ENCODE measurements at regions not wholly inside any gene's neighbourhood (a gene's known extent, or its start where the extent isn't known, plus 50 kb on each side); places are given as distances from the start of the nearest gene placed in this dataset.

DNA sequence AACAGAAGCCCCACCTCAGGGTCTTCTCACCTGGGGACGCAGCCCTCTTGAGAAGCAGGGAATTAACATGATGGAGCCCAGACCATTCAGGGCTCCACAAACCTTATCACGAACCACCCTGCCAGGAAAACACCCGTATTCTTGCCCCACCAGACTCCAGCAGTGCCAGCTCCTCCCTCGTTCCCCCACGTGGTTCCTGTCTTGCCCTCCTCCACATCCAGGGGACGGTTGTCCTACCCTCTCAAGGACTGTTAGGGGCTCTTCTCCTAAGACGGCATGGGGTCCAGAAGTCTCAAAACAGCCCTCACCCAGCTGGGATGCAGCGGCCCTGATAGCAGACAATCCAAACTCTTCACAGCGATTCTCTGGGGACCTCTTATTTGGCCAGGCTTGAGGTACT lies 372.2 kb upstream of the HS6ST1 start:
- TF ChIP-seq, protein P1, sequence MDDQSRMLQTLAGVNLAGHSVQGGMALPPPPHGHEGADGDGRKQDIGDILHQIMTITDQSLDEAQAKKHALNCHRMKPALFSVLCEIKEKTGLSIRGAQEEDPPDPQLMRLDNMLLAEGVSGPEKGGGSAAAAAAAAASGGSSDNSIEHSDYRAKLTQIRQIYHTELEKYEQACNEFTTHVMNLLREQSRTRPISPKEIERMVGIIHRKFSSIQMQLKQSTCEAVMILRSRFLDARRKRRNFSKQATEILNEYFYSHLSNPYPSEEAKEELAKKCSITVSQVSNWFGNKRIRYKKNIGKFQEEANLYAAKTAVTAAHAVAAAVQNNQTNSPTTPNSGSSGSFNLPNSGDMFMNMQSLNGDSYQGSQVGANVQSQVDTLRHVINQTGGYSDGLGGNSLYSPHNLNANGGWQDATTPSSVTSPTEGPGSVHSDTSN (IDR thresholded peaks at IDR 0.05): no peak
- no peak for TF ChIP-seq SMC3 (IDR thresholded peaks at IDR 0.05; ENCODE audit: low read depth, low read length)
- TF ChIP-seq, protein P2, sequence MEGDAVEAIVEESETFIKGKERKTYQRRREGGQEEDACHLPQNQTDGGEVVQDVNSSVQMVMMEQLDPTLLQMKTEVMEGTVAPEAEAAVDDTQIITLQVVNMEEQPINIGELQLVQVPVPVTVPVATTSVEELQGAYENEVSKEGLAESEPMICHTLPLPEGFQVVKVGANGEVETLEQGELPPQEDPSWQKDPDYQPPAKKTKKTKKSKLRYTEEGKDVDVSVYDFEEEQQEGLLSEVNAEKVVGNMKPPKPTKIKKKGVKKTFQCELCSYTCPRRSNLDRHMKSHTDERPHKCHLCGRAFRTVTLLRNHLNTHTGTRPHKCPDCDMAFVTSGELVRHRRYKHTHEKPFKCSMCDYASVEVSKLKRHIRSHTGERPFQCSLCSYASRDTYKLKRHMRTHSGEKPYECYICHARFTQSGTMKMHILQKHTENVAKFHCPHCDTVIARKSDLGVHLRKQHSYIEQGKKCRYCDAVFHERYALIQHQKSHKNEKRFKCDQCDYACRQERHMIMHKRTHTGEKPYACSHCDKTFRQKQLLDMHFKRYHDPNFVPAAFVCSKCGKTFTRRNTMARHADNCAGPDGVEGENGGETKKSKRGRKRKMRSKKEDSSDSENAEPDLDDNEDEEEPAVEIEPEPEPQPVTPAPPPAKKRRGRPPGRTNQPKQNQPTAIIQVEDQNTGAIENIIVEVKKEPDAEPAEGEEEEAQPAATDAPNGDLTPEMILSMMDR (IDR thresholded peaks at IDR 0.05): no peak
- TF ChIP-seq, protein P3, sequence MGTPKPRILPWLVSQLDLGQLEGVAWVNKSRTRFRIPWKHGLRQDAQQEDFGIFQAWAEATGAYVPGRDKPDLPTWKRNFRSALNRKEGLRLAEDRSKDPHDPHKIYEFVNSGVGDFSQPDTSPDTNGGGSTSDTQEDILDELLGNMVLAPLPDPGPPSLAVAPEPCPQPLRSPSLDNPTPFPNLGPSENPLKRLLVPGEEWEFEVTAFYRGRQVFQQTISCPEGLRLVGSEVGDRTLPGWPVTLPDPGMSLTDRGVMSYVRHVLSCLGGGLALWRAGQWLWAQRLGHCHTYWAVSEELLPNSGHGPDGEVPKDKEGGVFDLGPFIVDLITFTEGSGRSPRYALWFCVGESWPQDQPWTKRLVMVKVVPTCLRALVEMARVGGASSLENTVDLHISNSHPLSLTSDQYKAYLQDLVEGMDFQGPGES (IDR thresholded peaks at IDR 0.05; ENCODE audit: low read depth, low read length): no peak
- no peak for TF ChIP-seq MEF2A (IDR thresholded peaks at IDR 0.05; ENCODE audit: borderline replicate concordance, low read depth)
- TF ChIP-seq, protein P4, sequence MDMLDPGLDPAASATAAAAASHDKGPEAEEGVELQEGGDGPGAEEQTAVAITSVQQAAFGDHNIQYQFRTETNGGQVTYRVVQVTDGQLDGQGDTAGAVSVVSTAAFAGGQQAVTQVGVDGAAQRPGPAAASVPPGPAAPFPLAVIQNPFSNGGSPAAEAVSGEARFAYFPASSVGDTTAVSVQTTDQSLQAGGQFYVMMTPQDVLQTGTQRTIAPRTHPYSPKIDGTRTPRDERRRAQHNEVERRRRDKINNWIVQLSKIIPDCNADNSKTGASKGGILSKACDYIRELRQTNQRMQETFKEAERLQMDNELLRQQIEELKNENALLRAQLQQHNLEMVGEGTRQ (IDR thresholded peaks at IDR 0.05; ENCODE audit: borderline replicate concordance, low read depth, low read length): no peak

Measured in SK-N-SH (cell line).